SK-N-SH (cell line): ENCODE measurements at regions not wholly inside any gene's neighbourhood (a gene's known extent, or its start where the extent isn't known, plus 50 kb on each side); places are given as distances from the start of the nearest gene placed in this dataset.

Experiments
- CTCF ChIA-PET: fragments of 300-600, 350-600 bp; formaldehyde crosslinking; extraction: SDS; loops from one replicate; lab custom pipeline; 2021; lab: Yijun Ruan, JAX
- POLR2A ChIA-PET: fragments of 350-600 bp; sonication (Branson Sonifier 250); formaldehyde crosslinking; extraction: SDS; loops from one replicate; lab custom pipeline; 2020; ENCODE audit warnings: antibody characterized with exemption, inconsistent platforms; lab: Yijun Ruan, JAX
- DNase-seq: peaks from one replicate; pipeline ENCODE4 v3.0.0; 2012
- H2AFZ ChIP-seq: fragments of 200-600 bp; sonication (generic); 2 replicates; pipeline ENCODE4 v1.8.1; 2016; ENCODE audit warnings: antibody characterized with exemption, mild to moderate bottlenecking, low read depth
- H3F3A ChIP-seq: fragments of 200-600 bp; sonication (generic); replicated peaks from 2 replicates; pipeline ENCODE3; 2016; ENCODE audit warnings: antibody characterized with exemption, mild to moderate bottlenecking; ENCODE audit not compliant: insufficient read depth
- H3K27ac ChIP-seq, 2 experiments: fragments of 200-500 bp in 1 of 2; fragments of 200-600 bp in 1 of 2; sonication (Bioruptor generic) in 1 of 2; sonication (generic), shearing (Covaris generic) in 1 of 2; 2 replicates each; pipeline versions ENCODE4 v1.5.1 to v1.6.1; 2014 to 2016; ENCODE audit warnings: low read depth in 2 of 2, inconsistent platforms in 1 of 2, low read length in 1 of 2, mild to moderate bottlenecking in 1 of 2, mixed read lengths in 1 of 2
- H3K27me3 ChIP-seq: fragments of 200-600 bp; sonication (generic), shearing (Covaris generic); 2 replicates; pipeline ENCODE4 v1.6.1; 2016; ENCODE audit warnings: mixed run types; ENCODE audit not compliant: insufficient read depth
- H3K36me3 ChIP-seq, 2 experiments: fragments of 200-500 bp in 1 of 2; fragments of 200-600 bp in 1 of 2; sonication (Bioruptor generic) in 1 of 2; sonication (generic) in 1 of 2; replicated peaks in 1 of 2; 2 replicates each; pipeline versions ENCODE3 to v1.5.1; 2014 to 2016; ENCODE audit warnings: low read length in 1 of 2, mild to moderate bottlenecking in 1 of 2; ENCODE audit not compliant: insufficient read depth in 2 of 2, control insufficient read depth in 1 of 2
- H3K4me1 ChIP-seq, 2 experiments: fragments of 200-500 bp in 1 of 2; fragments of 200-600 bp in 1 of 2; sonication (Bioruptor generic) in 1 of 2; sonication (generic), shearing (Covaris generic) in 1 of 2; 2 replicates each; pipeline versions ENCODE4 v1.5.1 to v1.6.1; 2014 to 2016; ENCODE audit warnings: low read depth in 1 of 2, low read length in 1 of 2, mixed run types in 1 of 2; ENCODE audit not compliant: insufficient read depth in 2 of 2, control insufficient read depth in 1 of 2
- H3K4me2 ChIP-seq: fragments of 200-600 bp; sonication (generic), shearing (Covaris generic); 2 replicates; pipeline ENCODE4 v1.6.1; 2017; ENCODE audit warnings: mixed run types
- H3K4me3 ChIP-seq, 2 experiments: fragments of 200-500 bp in 1 of 2; fragments of 200-600 bp in 1 of 2; sonication (Bioruptor generic) in 1 of 2; sonication (generic), shearing (Covaris generic) in 1 of 2; 2 replicates each; pipeline versions ENCODE4 v1.5.1 to v1.8.1; 2014 to 2016; ENCODE audit warnings: low read depth in 2 of 2, inconsistent platforms in 1 of 2, low read length in 1 of 2, mild to moderate bottlenecking in 1 of 2, mixed read lengths in 1 of 2, moderate library complexity in 1 of 2
- H3K79me2 ChIP-seq: fragments of 200-600 bp; sonication (generic); 2 replicates; pipeline ENCODE4 v1.8.1; 2017; ENCODE audit warnings: mild to moderate bottlenecking; ENCODE audit not compliant: insufficient read depth
- H3K9ac ChIP-seq: fragments of 200-600 bp; sonication (generic); 2 replicates; pipeline ENCODE4 v1.6.1; 2017; ENCODE audit warnings: mixed run types
- H3K9me2 ChIP-seq: fragments of 200-600 bp; sonication (generic); 2 replicates; pipeline ENCODE4 v1.6.1; 2017; ENCODE audit warnings: mixed run types
- H3K9me3 ChIP-seq: fragments of 200-600 bp; sonication (generic); 2 replicates; pipeline ENCODE4 v1.6.1; 2017; ENCODE audit warnings: mixed run types, mild to moderate bottlenecking, moderate library complexity
- H4K20me1 ChIP-seq: fragments of 200-600 bp; sonication (generic); 2 replicates; pipeline ENCODE4 v1.6.1; 2017; ENCODE audit warnings: mild to moderate bottlenecking, mixed run types; ENCODE audit not compliant: insufficient read depth
- ELF1 ChIP-seq: IDR thresholded peaks from 2 replicates; pipeline ENCODE4 v1.4.0; 2012
- FOSL2 ChIP-seq: IDR thresholded peaks from 2 replicates; pipeline ENCODE4 v1.4.0; 2012; ENCODE audit warnings: low read depth, mild to moderate bottlenecking, moderate library complexity, borderline replicate concordance
- FOXM1 ChIP-seq: IDR thresholded peaks from 2 replicates; pipeline ENCODE4 v1.4.0; 2012; ENCODE audit warnings: low read depth, mild to moderate bottlenecking
- GABPA ChIP-seq: IDR thresholded peaks from 2 replicates; pipeline ENCODE4 v1.4.0; 2012; ENCODE audit warnings: low read depth, mild to moderate bottlenecking
- GATA2 ChIP-seq: sonication (generic); formaldehyde crosslinking; IDR thresholded peaks from 2 replicates; pipeline ENCODE4 v1.5.0; 2020; ENCODE audit warnings: mild to moderate bottlenecking, missing genetic modification reagents
- MEF2A ChIP-seq: IDR thresholded peaks from 2 replicates; pipeline ENCODE4 v1.4.0; 2012; ENCODE audit warnings: low read depth, borderline replicate concordance
- NRF1 ChIP-seq: IDR thresholded peaks from 2 replicates; pipeline ENCODE4 v1.6.1; 2012; ENCODE audit warnings: low read depth, mild to moderate bottlenecking, low read length
- POLR2AphosphoS5 ChIP-seq: IDR thresholded peaks from 2 replicates; pipeline ENCODE4 v1.6.1; 2012; ENCODE audit warnings: low read depth, low read length
- RCOR1 ChIP-seq: fragments of 150-350 bp; IDR thresholded peaks from 2 replicates; pipeline ENCODE4 v1.6.1; 2017; ENCODE audit warnings: antibody characterized with exemption, low read length
- SIN3A ChIP-seq: IDR thresholded peaks from 2 replicates; pipeline ENCODE4 v1.6.1; 2012; ENCODE audit warnings: low read depth, mild to moderate bottlenecking, low read length, moderate library complexity, borderline replicate concordance
- TCF12 ChIP-seq: IDR thresholded peaks from 2 replicates; pipeline ENCODE4 v1.4.0; 2012
- TEAD4 ChIP-seq: IDR thresholded peaks from 2 replicates; pipeline ENCODE4 v1.4.0; 2012; ENCODE audit warnings: mild to moderate bottlenecking, borderline replicate concordance; ENCODE audit not compliant: insufficient read depth
- YY1 ChIP-seq: IDR thresholded peaks from 2 replicates; pipeline ENCODE4 v1.4.0; 2012; ENCODE audit warnings: low read depth, mild to moderate bottlenecking
- WGBS: methylation state at CpG from one replicate; pipeline ENCODE4 v1.1.6; 2017; ENCODE audit warnings: low lambda C conversion rate; 5-methylcytosine and 5-hydroxymethylcytosine counted together
- TF ChIP-seq, protein P1 (sequence below): IDR thresholded peaks from 2 replicates; pipeline ENCODE4; 2012
- TF ChIP-seq, protein P2 (sequence below): fragments of 200-600 bp; sonication (generic); IDR thresholded peaks from 2 replicates; pipeline ENCODE4 v1.6.1; 2017; ENCODE audit warnings: antibody characterized with exemption, mild to moderate bottlenecking, moderate library complexity
- TF ChIP-seq, protein P3 (sequence below): IDR thresholded peaks from 2 replicates; pipeline ENCODE4 v1.4.0; 2012; ENCODE audit warnings: low read depth, borderline replicate concordance
- TF ChIP-seq, protein P4 (sequence below): IDR thresholded peaks from 2 replicates; pipeline ENCODE4 v1.4.0; 2012; ENCODE audit warnings: low read depth
- TF ChIP-seq, protein P5 (sequence below): fragments of 150-350 bp; IDR thresholded peaks from 2 replicates; pipeline ENCODE4 v1.6.1; 2016; ENCODE audit warnings: mild to moderate bottlenecking, low read depth, low read length
- TF ChIP-seq, protein P6 (sequence below): IDR thresholded peaks from 2 replicates; pipeline ENCODE4 v1.4.0; 2012; ENCODE audit warnings: low read depth, borderline replicate concordance

DNA sequence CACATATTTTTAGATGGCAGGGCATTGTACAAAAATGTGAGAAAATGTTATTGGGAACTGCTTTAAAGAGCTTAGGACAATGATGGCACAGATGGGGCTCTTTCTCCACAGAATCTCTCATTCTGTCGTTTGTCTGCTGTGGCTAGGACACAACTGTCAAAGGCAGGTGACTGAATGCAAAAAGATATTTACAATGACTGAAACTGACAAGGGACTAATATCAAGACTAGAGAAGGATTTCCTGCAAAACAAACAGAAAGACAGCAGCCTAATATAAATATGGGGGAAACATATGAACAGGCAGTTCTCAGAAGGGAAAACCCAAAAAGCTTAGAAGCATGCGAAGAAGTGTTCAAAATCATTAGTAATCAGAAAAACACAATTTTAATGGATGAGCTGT, 177.5 kb upstream of the AFF2 start:
- 0 out of 2 replicates have a peak, but pooled peaks cover 2% of the 10 kb centered on the region for H3K9me3 ChIP-seq
- H3K9ac ChIP-seq, result no peak overlapping the region
- H3K27ac ChIP-seq, result no peak overlapping the region
- DNase-seq, result no peak
- no peak overlapping the region for H2AFZ ChIP-seq
- no peak overlapping the region for H3K4me2 ChIP-seq
- POLR2A ChIA-PET, result no interaction called here
- TF ChIP-seq RCOR1, result no peak
- CTCF ChIA-PET, result no interaction called here
- no peaks in the 10 kb centered on the region for H4K20me1 ChIP-seq
- no peaks in the 10 kb centered on the region for H3F3A ChIP-seq
- H3K79me2 ChIP-seq, result no peaks in the 10 kb centered on the region
- H3K4me3 ChIP-seq, result no peak overlapping the region
- WGBS, result 5% methylated on average over 2 of the region's 2 CpGs
- no peaks in the 10 kb centered on the region for H3K4me1 ChIP-seq
- no peaks in the 10 kb centered on the region for H3K36me3 ChIP-seq
- no peaks in the 10 kb centered on the region for H3K9me2 ChIP-seq
- H3K27me3 ChIP-seq, result no peaks in the 10 kb centered on the region

DNA sequence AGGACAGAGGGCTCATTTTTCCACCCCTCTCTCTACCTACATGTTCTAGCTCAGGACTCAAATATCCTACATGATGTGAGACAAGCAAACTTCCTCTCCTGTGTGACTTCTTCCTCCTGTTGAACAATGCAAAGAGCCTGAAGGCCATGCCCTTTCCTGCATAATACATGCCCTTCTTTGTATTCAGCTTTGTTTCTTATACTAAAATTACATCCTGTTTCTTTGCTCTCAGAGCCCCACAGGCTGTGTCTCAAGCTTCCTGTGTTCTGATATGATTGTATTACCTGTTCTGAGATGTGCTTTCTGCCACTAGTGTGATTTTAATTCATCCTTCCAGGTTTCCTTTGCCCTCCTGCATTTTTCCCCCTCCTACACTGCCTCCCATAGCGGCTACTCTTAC, 166.4 kb upstream of the AFF2 start:
- H3K4me3 ChIP-seq, result no peak overlapping the region
- H3K9me3 ChIP-seq, result no peaks in the 10 kb centered on the region
- 3% methylated on average over 1 of the region's 1 CpG for WGBS
- no peak overlapping the region for H3K27ac ChIP-seq
- TF ChIP-seq ELF1, result no peak
- no peak for TF ChIP-seq GATA2 (CRISPR knock-in tag)
- TF ChIP-seq, protein P1, sequence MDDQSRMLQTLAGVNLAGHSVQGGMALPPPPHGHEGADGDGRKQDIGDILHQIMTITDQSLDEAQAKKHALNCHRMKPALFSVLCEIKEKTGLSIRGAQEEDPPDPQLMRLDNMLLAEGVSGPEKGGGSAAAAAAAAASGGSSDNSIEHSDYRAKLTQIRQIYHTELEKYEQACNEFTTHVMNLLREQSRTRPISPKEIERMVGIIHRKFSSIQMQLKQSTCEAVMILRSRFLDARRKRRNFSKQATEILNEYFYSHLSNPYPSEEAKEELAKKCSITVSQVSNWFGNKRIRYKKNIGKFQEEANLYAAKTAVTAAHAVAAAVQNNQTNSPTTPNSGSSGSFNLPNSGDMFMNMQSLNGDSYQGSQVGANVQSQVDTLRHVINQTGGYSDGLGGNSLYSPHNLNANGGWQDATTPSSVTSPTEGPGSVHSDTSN, result no peak
- no peak for TF ChIP-seq TCF12
- TF ChIP-seq, protein P2, sequence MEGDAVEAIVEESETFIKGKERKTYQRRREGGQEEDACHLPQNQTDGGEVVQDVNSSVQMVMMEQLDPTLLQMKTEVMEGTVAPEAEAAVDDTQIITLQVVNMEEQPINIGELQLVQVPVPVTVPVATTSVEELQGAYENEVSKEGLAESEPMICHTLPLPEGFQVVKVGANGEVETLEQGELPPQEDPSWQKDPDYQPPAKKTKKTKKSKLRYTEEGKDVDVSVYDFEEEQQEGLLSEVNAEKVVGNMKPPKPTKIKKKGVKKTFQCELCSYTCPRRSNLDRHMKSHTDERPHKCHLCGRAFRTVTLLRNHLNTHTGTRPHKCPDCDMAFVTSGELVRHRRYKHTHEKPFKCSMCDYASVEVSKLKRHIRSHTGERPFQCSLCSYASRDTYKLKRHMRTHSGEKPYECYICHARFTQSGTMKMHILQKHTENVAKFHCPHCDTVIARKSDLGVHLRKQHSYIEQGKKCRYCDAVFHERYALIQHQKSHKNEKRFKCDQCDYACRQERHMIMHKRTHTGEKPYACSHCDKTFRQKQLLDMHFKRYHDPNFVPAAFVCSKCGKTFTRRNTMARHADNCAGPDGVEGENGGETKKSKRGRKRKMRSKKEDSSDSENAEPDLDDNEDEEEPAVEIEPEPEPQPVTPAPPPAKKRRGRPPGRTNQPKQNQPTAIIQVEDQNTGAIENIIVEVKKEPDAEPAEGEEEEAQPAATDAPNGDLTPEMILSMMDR, result no peak
- no peak for TF ChIP-seq TEAD4
- TF ChIP-seq GABPA, result no peak
- TF ChIP-seq, protein P3, sequence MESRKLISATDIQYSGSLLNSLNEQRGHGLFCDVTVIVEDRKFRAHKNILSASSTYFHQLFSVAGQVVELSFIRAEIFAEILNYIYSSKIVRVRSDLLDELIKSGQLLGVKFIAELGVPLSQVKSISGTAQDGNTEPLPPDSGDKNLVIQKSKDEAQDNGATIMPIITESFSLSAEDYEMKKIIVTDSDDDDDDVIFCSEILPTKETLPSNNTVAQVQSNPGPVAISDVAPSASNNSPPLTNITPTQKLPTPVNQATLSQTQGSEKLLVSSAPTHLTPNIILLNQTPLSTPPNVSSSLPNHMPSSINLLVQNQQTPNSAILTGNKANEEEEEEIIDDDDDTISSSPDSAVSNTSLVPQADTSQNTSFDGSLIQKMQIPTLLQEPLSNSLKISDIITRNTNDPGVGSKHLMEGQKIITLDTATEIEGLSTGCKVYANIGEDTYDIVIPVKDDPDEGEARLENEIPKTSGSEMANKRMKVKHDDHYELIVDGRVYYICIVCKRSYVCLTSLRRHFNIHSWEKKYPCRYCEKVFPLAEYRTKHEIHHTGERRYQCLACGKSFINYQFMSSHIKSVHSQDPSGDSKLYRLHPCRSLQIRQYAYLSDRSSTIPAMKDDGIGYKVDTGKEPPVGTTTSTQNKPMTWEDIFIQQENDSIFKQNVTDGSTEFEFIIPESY, result no peak
- TF ChIP-seq, protein P4, sequence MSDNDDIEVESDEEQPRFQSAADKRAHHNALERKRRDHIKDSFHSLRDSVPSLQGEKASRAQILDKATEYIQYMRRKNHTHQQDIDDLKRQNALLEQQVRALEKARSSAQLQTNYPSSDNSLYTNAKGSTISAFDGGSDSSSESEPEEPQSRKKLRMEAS, result no peak
- no peak for TF ChIP-seq SIN3A
- no peak for TF ChIP-seq NRF1
- no peak for TF ChIP-seq YY1
- TF ChIP-seq POLR2AphosphoS5, result no peak
- no peak for TF ChIP-seq FOSL2
- TF ChIP-seq, protein P5, sequence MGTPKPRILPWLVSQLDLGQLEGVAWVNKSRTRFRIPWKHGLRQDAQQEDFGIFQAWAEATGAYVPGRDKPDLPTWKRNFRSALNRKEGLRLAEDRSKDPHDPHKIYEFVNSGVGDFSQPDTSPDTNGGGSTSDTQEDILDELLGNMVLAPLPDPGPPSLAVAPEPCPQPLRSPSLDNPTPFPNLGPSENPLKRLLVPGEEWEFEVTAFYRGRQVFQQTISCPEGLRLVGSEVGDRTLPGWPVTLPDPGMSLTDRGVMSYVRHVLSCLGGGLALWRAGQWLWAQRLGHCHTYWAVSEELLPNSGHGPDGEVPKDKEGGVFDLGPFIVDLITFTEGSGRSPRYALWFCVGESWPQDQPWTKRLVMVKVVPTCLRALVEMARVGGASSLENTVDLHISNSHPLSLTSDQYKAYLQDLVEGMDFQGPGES, result no peak
- no peak for TF ChIP-seq MEF2A
- TF ChIP-seq, protein P6, sequence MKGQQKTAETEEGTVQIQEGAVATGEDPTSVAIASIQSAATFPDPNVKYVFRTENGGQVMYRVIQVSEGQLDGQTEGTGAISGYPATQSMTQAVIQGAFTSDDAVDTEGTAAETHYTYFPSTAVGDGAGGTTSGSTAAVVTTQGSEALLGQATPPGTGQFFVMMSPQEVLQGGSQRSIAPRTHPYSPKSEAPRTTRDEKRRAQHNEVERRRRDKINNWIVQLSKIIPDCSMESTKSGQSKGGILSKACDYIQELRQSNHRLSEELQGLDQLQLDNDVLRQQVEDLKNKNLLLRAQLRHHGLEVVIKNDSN, result no peak
- TF ChIP-seq FOXM1, result no peak
- ChIA-PET CTCF (no interaction called here), POLR2A (no interaction called here)
- no peaks in the 10 kb centered on the region for H3K27me3 ChIP-seq
- no peaks in the 10 kb centered on the region for H3K36me3 ChIP-seq
- H3F3A ChIP-seq, result no peaks in the 10 kb centered on the region
- H2AFZ ChIP-seq, result no peak overlapping the region
- H3K9me2 ChIP-seq, result no peaks in the 10 kb centered on the region
- no peaks in the 10 kb centered on the region for H3K79me2 ChIP-seq
- DNase-seq, result no peak
- no peaks in the 10 kb centered on the region for H4K20me1 ChIP-seq
- H3K4me1 ChIP-seq, result no peaks in the 10 kb centered on the region
- H3K4me2 ChIP-seq, result no peak overlapping the region
- no peak overlapping the region for H3K9ac ChIP-seq
